ENCODE measurements at regions not wholly inside any gene's neighbourhood (a gene's known extent, or its start where the extent isn't known, plus 50 kb on each side); places are given as distances from the start of the nearest gene placed in this dataset.

GRCh38 chr1:115233598-115233997 lies 104.5 kb downstream of the NGF start:
- DNase-seq (ENCODE audit: low read depth), result no peak

- DNase-seq (ENCODE audit: low read depth), result no peak
Observed at GRCh38 chr1:115230281-115230680, 107.8 kb downstream of the NGF start.

- no peak for DNase-seq (ENCODE audit: low read depth)
Observed at GRCh38 chr1:115229016-115229415, 109.0 kb downstream of the NGF start.

DNA sequence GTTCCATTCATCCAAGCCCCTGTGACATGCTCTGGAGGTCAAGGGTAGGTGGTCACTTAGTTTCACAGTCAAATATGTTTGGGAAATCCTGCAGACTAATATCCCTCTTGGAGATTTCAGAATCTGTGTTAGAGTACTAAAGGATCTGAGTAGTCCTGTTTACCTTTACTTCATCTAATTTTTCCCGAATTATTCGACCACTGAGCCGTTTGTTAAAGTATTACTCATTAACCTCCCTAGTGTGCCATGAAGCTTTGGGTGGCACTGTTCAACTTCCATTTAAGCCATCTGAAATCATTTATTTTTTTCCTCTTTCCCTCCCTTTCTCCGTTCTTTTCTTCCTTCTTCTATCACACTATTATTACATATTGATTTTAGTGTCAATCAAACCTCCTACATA lies 109.9 kb downstream of the NGF start:
- no peak for DNase-seq (ENCODE audit: low read depth)

GRCh38 chr1:115227346-115228082 lies 110.5 kb downstream of the NGF start:
- DNase-seq (ENCODE audit: low read depth), result peak; percentile 26

DNA sequence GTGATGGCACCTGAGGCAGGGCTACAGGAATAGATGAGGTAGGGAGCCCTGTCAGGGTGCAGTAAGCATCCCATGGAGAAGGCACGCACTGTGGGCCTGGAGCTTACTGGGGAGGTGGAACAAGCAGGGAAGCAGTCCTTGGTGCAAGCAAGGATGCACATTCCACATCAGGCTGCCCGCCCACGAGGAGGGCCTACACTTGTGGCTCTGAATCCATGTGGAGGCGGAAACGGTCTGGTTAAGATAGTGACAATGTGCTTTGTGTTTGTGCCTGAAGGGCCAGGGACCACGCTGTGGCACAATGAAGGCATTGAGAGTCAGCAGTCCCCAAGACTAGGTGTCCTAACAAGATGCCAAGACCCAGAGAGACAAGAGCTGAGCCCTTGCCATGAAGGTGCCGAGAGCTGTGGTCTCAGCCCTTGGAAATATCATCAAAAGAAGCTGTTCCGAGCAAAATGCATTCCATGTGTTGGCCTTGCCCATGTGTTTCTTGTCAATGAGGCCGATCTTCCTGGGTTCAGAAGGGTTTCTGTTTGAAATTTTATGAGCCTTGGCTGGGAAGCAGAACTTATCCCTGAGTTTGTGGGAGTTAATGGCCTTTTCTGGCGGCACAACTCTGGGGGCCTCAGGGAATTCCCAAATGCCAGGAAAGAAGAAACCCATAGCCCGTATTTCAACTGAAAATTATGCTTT lies 111.9 kb downstream of the NGF start:
- no peak for DNase-seq (ENCODE audit: low read depth)

DNA sequence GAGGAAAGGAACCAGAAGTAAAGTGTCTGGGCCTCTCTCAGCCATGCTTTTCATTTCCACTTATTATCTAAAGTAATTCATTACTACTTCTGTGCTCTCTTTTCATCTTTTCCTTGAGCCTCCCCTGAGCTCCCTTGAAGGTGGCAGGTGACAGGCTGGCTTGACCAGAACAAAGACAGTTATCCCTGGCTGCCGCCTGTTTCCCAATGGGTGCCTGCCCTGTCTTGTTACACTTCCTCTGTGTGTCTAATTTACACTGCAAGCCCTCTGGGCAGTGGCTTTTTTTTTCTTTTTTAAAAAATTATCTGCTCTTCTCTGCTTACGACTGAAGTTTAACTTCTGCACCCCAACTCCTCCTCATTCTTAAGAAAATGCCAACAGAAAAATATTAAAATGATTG lies 113.4 kb downstream of the NGF start:
- no peak for DNase-seq (ENCODE audit: low read depth)

DNA sequence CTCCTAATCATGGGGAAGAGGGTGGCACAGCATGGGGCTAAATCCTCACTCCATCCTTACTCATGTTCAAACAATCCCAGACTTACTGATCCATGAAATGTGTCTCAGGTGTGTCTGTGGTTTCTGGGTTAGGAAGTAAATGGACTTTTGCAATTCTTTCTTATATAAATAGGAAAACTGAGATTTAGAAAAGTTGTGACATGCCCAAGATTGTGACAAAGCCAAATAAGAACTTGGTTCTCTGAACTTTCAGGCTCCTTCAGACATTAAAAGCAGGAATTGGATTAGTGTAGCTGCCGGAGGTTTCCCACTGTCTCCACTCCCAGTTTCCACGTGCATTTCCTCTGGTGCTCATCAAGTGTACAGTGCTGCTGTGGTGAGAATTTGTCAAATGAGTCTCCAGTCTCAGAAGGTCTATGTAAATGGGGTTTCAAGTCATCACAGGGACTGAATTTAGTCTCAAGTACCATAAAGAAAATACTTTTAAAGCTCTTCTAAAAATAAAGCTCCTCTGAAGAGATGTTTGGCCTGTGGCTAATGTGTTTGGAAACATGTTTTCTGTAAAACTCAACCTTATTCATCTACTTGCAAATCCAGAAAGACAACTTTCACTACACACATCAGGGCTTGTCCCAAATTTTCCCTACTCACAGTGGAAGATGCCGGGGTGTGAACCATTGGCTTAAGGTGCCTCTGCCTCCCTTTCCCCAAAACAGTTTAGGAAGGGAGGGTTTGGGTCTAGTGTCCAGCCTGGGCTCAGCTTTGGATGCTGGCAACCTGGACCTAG lies 115.2 kb downstream of the NGF start:
- no peak for DNase-seq (ENCODE audit: low read depth)

DNA sequence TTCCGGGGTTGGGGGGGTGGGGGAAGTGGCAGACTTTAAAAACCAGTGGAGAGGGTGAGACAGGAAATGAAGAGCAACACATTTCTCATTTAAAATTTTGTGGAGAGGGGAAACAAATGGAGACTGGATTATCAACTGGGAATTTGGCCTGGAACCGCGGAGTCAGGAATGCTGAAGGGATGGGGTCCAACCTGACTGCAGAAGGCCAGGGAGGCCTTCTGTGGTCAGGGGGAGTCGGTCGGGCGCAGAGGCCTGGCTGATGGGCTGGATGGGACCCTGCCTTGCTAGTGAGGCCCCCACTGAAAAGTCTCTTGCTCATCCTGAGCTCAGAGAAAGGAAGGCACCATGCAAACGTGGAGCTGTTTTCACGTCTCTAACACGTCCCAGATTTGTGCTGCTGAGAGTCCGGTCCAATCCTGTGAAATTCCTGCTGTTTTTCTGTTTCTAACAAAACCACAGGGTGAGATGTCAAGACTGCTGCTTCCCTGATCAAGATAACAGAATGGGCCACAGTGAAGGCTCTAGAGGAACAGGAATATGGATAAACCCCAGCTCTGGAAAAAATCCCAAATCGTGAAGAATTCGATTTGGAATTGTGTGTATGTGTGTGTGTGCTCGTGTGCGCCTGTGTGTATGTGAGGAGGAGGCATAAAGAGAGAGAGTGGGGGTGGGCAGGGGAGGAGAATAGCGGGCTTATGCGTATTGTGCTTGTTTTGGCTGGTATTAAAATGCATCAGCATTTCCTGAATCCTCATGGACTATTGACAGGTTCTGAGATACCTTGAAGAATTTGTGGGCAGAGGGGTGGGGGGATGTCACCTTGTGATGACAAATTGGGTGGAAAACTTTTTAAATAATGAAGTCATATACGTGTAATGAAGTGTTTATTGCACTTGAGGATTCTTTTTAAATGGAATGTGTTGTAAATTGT lies 117.4 kb downstream of the NGF start:
- no peak for DNase-seq (ENCODE audit: low read depth)

DNA sequence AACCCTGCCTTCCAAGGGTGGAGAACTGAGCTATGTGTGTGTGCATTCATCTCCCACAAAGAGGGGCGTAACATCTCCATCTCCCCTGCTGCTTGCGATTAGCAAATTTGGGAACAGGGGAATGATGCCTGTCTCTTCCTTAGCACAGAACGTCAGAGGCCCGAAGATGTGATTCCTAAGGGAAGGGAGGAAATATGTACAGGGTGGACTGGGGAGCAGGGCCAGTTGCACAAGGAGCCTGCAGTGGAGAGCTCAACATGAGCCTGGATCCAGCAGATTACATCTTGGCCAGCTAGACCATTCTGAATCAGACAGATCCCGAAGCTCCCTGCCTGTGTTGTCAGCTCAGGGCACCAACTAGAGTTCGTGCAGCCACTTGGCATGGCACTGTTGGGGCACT lies 118.1 kb downstream of the NGF start:
- DNase-seq (ENCODE audit: low read depth), result peak; percentile 11

DNA sequence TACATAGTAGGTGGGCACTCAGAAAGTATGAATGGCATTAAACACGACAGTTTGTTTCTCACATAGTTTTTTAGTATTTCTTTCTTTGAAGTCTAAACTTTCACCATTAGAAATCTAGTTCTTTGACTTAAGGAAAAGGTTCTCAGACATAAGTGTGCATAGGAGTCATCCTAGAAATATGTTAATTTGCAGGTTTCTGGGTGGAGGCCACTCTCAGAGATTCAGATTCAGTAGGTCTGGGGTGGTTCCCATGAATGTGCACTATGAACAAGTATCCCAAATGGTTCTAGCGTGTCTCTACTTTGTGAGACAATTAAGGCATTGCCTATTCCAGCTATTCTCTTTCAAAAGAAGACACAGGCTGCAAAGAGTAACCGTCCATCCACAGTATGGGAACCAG lies 119.3 kb downstream of the NGF start:
- no peak for DNase-seq (ENCODE audit: low read depth)

- DNase-seq (ENCODE audit: low read depth), result no peak
Observed at GRCh38 chr1:115218034-115218405, 120.0 kb downstream of the NGF start.

DNA sequence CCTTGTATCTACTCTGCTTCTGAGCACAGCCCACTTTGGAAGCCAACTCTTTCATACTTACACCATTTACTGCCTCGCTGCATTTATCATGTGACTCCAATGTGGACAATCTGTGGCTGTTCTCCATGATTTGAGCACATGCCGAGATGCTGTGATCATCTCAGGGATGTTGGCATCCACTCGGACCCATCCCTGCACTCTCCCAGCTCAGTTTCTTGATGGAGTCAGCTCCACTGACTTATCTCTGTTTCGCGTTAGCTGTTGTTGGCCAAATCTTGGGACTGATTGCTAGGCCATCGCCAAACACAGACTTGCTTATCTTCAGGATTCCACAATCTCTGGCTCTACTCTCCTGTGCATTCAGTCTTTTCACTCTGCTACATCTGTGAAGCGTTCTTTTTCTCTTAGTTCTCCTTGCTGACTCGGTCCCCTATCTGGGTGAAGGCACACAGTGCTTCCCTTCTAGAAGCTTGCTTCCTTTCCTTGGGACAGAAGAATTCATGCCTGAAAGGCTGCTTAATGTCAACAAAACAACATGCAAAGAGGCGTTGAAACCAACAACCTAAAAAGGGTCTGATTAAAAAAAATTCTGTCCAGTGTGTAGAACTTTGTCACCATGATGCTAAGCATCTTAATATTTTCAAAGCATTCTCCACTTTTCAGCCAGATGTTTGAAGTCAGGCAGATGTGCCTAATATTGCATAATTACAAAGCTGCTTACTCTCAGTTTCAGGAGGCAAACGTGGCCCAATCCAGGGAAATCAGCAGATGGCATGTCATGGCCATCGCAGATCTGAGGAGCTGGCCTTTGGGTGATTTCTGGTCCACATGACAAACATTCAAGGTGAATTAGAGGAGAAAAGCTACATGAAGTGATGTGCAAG lies 120.7 kb downstream of the NGF start:
- no peak for DNase-seq (ENCODE audit: low read depth)

GRCh38 chr1:115215703-115216521 lies 122.1 kb downstream of the NGF start:
- no peak for DNase-seq (ENCODE audit: low read depth)

GRCh38 chr1:115215110-115215509 lies 122.9 kb downstream of the NGF start:
- DNase-seq (ENCODE audit: low read depth), result no peak

DNA sequence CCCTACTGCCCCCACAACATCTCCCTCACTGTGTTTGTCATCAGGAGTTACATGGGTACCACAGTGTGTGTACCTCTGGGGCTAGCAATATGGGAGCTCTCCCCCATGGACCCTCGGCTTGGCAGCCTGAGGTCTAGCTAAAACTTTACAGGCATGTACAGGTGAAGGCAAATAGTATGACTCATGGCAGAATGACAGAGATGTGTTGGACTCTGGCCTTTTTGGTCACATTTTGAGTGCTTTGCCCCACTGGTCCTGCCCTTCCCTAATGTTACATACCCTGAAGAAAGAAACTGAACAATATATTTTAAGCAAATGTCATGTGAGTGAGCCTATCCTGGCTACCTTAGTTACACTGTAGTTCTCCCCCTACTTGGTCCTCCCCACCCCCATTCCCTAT lies 124.0 kb downstream of the NGF start:
- no peak for DNase-seq (ENCODE audit: low read depth)

GRCh38 chr1:115213130-115213529 lies 123.8 kb upstream of the TSPAN2 start:
- DNase-seq (ENCODE audit: low read depth), result no peak

DNA sequence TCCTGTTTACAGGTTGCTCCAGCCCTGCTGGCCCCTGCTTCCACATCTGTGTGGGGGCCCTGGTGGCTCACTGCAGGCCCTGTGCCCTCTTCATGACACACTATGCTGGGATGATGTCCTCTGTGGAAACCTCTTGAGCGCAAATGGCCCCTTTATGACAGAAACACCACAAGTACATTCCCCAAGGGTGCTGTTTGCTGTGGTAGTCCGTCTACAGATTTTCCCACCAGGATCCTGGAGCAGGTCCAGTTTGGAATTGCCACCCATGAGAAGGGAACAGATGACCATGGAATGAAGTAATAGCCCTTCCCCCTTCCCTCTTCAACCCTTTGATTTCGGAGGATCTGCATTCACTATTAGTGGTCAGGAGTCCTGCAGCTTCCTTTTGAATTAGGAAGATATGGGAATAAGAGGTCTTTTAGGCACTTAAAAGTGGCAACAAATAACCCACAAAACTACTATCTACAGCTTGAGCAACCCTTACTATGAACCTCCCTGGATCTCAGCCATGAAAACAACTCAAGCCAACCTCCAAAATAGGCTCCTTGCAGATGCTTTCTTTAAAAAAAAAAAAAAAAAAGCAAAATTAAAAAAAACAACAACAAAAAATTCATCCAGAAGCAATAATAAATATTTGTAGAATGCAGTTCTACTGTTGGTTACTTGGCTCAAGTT lies 121.9 kb upstream of the TSPAN2 start:
- no peak for DNase-seq (ENCODE audit: low read depth)

DNA sequence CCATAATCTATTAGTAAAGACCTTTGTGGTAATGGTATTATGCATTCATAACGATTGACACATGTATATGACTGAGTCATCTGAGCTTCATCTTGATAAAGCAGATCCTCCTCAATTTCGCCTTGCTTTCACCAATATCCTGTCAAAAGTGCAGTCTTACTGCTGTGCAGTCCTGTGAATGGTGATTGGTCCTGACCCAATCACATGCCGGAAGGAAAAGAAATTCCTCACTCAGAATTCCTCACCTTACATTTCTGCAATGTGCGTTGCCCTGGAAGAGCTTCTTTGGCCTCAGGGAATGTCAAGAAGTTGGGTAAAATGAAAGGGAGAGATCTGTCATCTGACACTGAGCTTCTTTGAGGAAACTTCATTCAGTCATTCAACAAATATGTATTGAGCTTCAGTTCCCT lies 121.0 kb upstream of the TSPAN2 start:
- no peak for DNase-seq (ENCODE audit: low read depth)

DNA sequence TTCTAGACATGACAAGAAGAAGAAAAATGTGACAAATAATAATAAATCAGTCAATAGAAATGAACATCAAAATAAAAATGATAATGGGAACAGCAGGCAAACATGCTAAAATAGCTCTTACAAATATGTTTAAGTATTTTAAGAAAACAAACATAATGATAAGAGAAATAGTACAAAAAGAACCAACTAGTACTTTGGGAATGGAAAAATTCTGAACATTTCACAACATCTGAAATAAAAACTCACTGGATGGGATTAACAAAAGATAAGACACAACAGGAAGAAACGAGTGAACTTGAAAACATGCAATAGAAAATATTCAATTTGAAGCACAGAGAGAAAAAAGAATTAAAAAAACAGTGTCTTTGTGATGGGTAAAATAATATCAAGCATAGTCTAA lies 115.2 kb upstream of the TSPAN2 start:
- DNase-seq (ENCODE audit: low read depth), result no peak
